Muscle layer of colon (tissue), 2 donors: ENCODE measurements at regions not wholly inside any gene's neighbourhood (a gene's known extent, or its start where the extent isn't known, plus 50 kb on each side); places are given as distances from the start of the nearest gene placed in this dataset.

ENCODE experiments used
- H3K27ac ChIP-seq: one replicate; pipeline ENCODE4 v1.7.0; 2013; ENCODE audit warnings: low read depth, mild to moderate bottlenecking, low read length, moderate library complexity
- H3K27me3 ChIP-seq, 2 donors: one replicate each; pipeline ENCODE4 v1.7.0; 2013; ENCODE audit warnings: low read length in 2 of 2, mild to moderate bottlenecking in 2 of 2; ENCODE audit not compliant: insufficient read depth in 2 of 2, control insufficient read depth in 1 of 2
- H3K36me3 ChIP-seq: one replicate; pipeline ENCODE4 v1.7.0; 2013; ENCODE audit warnings: mild to moderate bottlenecking, low read length; ENCODE audit not compliant: insufficient read depth
- H3K4me1 ChIP-seq: one replicate; pipeline ENCODE4 v1.7.0; 2013; ENCODE audit warnings: mild to moderate bottlenecking, low read length; ENCODE audit not compliant: insufficient read depth
- H3K4me3 ChIP-seq, 2 donors: one replicate each; pipeline ENCODE4 v1.7.0; 2013; ENCODE audit warnings: low read length in 2 of 2, low read depth in 1 of 2, mild to moderate bottlenecking in 1 of 2, moderate library complexity in 1 of 2
- H3K9ac ChIP-seq: one replicate; pipeline ENCODE4 v1.7.0; 2013; ENCODE audit warnings: low read length
- H3K9me3 ChIP-seq: one replicate; pipeline ENCODE4 v1.7.0; 2013; ENCODE audit warnings: mild to moderate bottlenecking, low read length
- donor health status: abdominal sarcoma.
- donor health status: Adenocarcinoma of cecum.

DNA sequence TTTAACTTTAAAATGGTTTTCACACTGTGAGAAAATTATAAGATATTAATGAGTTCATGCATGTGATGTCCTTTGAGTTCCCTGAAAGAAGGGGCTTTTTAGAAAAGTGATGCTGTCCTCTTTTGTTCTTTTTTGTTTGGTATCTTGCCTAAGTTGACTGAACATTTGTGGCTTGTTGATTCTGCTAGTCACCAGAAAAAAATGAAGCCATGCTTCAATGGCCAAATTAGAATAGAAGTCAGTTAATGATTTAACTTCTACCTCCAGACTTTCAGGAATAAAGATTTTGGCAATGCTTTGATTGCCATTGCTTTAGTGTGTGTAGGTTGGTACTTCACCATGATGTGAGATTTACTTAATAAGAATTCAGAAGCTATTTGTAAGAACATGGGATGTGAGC, 260.6 kb upstream of the NECTIN3 start:
- Histone ChIP-seq H3K4me1 (no peaks in the 10 kb centered on the region), H3K9me3 (no peaks in the 10 kb centered on the region), H3K36me3 (no peaks in the 10 kb centered on the region), H3K9ac (no peak overlapping the region), H3K27me3 (no peaks in the 10 kb centered on the region), H3K27ac (no peak overlapping the region), H3K4me3 (no peak overlapping the region)

DNA sequence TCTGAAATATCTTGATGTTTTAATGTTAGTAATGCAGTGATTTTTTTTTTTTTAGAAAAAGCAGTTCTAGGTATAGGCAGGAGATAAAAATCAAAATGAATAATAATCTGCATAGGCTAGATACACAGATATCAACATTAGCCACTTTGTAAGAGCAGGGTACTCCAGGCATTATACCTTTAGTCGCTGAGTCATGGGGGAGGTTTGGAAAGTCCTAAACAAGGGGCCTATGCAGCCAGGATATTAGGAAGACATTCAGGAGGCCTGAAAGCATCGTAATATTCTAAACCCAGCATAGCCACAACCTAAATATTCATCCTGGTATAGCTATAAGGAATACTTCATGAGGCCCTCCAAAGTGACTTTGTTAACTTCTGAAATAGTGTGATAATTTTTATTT, 258.1 kb upstream of the NECTIN3 start:
- H3K9ac ChIP-seq, result no peak overlapping the region
- H3K36me3 ChIP-seq, result no peaks in the 10 kb centered on the region
- no peak overlapping the region for H3K4me3 ChIP-seq
- H3K4me1 ChIP-seq, result no peaks in the 10 kb centered on the region
- no peak overlapping the region for H3K27ac ChIP-seq
- no peaks in the 10 kb centered on the region for H3K27me3 ChIP-seq
- no peaks in the 10 kb centered on the region for H3K9me3 ChIP-seq

DNA sequence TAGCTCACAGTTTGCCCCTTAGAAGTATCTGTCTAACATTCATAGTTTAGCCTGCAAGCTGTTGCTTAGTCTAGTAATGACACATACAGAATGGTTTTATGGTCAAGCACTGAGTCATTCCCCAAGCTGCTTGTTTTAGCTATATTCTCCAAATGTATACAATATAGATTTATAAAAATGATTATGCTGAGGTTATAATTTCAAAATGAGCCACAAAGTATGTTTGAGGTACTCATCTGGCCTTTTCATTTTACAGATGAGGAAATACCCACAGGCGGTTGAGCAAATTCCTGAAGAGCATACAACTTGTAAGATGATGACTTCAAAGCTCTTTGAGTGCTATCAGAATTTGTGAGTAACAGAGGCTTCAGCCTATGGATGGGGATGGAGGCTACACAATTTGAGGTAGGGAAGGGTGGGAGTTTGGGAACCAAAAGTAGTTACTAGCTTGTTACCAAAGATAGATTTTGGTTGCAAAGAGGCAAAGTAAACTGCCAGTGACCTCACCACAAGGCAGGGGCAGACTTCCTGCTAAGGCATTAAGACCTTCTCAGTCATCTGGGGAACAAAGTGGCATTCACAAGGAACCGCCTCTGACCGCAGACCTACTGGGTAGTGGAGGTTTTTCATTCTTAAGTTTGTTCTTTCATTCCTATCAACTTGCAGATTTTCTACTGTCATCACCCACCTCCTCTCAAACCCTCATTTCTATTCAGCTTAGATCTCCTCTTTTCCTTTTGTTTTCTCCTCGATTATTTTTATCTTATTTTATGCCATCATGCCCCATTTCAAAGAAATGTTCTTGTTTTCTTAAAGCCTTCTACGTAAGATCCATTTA, 257.2 kb upstream of the NECTIN3 start:
- Histone ChIP-seq H3K36me3 (no peaks in the 10 kb centered on the region), H3K9me3 (no peaks in the 10 kb centered on the region), H3K9ac (no peak overlapping the region), H3K27me3 (no peaks in the 10 kb centered on the region), H3K4me1 (no peaks in the 10 kb centered on the region), H3K27ac (no peak overlapping the region), H3K4me3 (no peak overlapping the region)

DNA sequence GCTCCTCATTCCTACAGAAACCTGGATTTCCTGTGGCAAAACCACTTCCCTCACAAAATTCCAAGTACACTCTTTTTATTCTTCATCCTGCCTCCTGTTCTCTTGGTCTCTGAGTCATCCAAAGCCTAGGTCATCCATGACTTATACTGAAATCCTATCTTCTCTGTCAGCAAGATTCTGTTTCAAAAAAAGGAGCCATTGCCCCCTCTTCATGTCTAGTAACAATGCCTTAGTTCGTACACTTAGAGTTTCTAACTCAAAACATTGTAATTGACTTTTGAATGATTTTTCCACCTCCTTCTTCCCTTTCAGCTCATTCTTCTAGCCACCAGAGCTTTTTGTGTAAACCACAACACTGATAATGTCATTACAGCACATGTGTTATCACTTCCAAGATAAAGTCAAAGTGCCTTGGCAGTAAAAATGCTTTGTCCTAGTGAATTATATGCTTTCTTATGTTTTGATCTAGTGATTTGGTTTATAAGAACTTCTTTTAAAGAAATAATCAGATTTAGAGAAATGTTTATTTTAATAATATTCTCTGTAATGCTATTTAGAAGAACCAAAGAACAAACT, 256.5 kb upstream of the NECTIN3 start:
- no peak overlapping the region for H3K9ac ChIP-seq
- H3K27ac ChIP-seq, result no peak overlapping the region
- no peak overlapping the region for H3K4me3 ChIP-seq
- no peaks in the 10 kb centered on the region for H3K9me3 ChIP-seq
- H3K27me3 ChIP-seq, result no peaks in the 10 kb centered on the region
- H3K4me1 ChIP-seq, result no peaks in the 10 kb centered on the region
- H3K36me3 ChIP-seq, result no peaks in the 10 kb centered on the region

- Histone ChIP-seq H3K4me3 (no peak overlapping the region), H3K4me1 (no peaks in the 10 kb centered on the region), H3K27me3 (no peaks in the 10 kb centered on the region), H3K36me3 (no peaks in the 10 kb centered on the region), H3K27ac (no peak overlapping the region), H3K9ac (no peak overlapping the region), H3K9me3 (no peaks in the 10 kb centered on the region)
These were observed 255.6 kb upstream of the NECTIN3 start for GRCh38 chr3:110816008-110816407.

DNA sequence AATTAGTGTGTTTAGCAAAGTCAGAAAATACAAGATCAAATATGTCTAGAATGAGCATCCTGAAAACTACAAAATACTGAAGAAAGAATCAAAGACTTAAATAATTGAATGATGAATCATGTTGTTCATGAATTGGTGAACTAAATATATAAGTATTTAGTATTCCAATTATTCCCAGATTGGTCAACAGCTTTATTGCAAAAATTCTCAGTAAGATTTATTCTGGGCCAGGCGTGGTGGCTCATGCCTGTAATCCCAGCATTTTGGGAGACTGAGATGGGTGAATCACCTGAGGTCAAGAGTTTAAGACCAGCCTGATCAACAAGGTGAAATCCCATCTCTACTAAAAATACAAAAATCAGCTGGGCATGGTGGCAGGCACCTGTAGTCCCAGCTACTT, 250.0 kb upstream of the NECTIN3 start:
- no peaks in the 10 kb centered on the region for H3K36me3 ChIP-seq
- H3K4me1 ChIP-seq, result no peaks in the 10 kb centered on the region
- H3K27me3 ChIP-seq, result no peaks in the 10 kb centered on the region
- H3K4me3 ChIP-seq, result no peak overlapping the region
- H3K27ac ChIP-seq, result no peak overlapping the region
- H3K9ac ChIP-seq, result no peak overlapping the region
- H3K9me3 ChIP-seq, result no peaks in the 10 kb centered on the region

DNA sequence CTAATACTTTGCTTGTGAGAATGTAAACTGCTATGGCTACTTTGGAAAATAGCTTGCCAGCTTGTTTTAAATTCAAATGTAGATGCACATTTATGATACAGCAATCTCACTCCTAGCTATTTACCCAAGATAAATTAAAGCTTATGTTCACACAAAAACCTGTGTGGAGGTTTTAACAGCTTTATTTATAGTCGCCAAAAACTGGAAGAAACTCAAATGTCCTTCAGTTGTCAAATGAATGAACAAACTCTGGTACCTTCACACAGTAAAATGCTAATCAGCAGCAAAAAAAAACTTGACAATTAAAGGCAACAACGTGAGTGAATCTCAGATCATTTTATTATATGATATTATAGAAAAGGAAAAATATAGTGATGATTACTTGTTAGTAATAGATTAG, 248.6 kb upstream of the NECTIN3 start:
- Histone ChIP-seq H3K27me3 (no peaks in the 10 kb centered on the region), H3K9ac (no peak overlapping the region), H3K36me3 (no peaks in the 10 kb centered on the region), H3K27ac (no peak overlapping the region), H3K4me1 (no peaks in the 10 kb centered on the region), H3K9me3 (no peaks in the 10 kb centered on the region), H3K4me3 (no peak overlapping the region)

DNA sequence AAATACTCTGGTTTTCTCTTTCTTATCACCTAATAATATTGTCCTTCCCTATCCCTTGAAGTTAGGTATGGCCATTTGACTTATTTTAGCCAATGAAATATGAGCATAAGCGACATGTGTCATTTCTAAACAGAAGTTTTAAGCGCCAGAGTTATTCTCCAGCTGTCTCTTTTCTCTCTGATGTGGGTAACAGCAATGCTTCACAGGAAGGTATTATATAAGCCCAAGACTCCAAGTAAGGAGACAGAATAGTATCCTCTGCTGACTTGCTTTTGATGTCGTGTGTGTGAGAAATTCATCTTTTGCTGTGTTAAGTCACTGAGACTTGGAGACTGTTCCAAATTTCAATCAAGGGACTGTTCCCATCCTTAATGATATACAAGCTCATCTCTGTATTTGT, 224.6 kb upstream of the NECTIN3 start:
- Histone ChIP-seq H3K9me3 (no peaks in the 10 kb centered on the region), H3K27ac (no peak overlapping the region), H3K4me1 (no peaks in the 10 kb centered on the region), H3K9ac (no peak overlapping the region), H3K4me3 (no peak overlapping the region), H3K36me3 (no peaks in the 10 kb centered on the region), H3K27me3 (no peaks in the 10 kb centered on the region)

DNA sequence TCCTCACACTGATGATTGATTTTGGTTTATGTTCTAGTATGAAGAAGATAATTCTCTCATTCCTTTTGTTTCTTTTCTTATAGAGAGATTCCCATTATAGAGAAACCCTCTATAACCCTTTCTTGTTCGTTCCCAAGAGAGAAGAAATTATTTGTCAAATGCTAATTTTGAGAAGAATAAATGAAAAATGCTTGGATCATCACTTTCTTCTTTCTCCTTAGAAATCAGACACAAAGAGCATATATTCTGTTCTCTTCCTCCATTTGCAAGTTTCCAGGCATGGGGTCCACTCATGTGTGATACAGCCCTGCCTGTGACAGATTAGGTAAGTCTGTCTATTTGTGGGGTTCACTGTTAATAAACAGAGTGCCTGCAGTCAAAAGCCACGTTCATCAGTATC, 222.6 kb upstream of the NECTIN3 start:
- Histone ChIP-seq H3K4me3 (no peak overlapping the region), H3K27me3 (no peaks in the 10 kb centered on the region), H3K4me1 (no peaks in the 10 kb centered on the region), H3K9me3 (no peaks in the 10 kb centered on the region), H3K9ac (no peak overlapping the region), H3K36me3 (no peaks in the 10 kb centered on the region), H3K27ac (no peak overlapping the region)

DNA sequence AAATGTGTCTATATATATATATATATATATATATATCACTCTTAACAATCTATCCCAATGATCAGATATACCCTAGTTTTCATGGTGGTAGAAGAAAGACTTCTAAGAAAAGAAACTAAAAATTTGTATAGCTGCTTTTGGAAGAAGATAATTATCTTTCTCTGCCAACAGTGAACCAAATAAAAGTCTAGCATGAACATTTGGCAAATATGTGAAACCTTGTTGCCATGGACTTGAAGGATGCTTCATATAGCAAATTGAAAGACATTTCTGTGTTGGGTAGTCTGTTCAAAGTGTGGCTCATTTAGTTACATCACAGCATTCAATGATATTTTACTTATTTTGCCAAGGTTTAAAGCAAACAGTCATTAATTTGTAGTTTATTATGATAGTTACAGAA, 219.9 kb upstream of the NECTIN3 start:
- H3K27me3 ChIP-seq, result no peaks in the 10 kb centered on the region
- no peak overlapping the region for H3K9ac ChIP-seq
- H3K36me3 ChIP-seq, result no peaks in the 10 kb centered on the region
- H3K4me1 ChIP-seq, result no peaks in the 10 kb centered on the region
- no peak overlapping the region for H3K4me3 ChIP-seq
- H3K9me3 ChIP-seq, result no peaks in the 10 kb centered on the region
- no peak overlapping the region for H3K27ac ChIP-seq

- Histone ChIP-seq H3K9me3 (no peaks in the 10 kb centered on the region), H3K4me1 (no peaks in the 10 kb centered on the region), H3K9ac (no peak overlapping the region), H3K27ac (no peak overlapping the region), H3K4me3 (no peak overlapping the region), H3K27me3 (no peaks in the 10 kb centered on the region), H3K36me3 (no peaks in the 10 kb centered on the region)
These were observed 216.4 kb upstream of the NECTIN3 start for GRCh38 chr3:110855207-110855606.

DNA sequence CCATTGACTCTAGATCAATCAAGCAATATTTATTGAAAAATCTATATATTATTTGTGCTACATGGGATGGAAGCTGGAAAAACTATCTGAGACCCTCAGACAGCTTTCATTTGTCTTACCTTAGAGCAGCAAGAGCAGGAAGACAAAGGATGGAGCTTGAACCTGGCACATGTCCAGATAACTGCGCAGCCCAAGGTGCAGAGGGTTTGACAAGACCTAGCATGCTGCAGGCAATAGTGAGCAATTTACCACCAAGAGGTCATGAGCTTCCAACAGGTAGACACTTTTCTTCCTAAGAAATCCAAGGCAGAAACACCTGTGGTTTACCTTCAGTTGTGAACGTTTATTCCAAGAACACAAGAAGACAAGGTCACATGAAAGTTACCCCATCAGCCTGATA, 214.7 kb upstream of the NECTIN3 start:
- Histone ChIP-seq H3K9ac (no peak overlapping the region), H3K27ac (no peak overlapping the region), H3K4me1 (no peaks in the 10 kb centered on the region), H3K9me3 (no peaks in the 10 kb centered on the region), H3K4me3 (no peak overlapping the region), H3K27me3 (no peaks in the 10 kb centered on the region), H3K36me3 (no peaks in the 10 kb centered on the region)
